GM06990 (cell line): ENCODE measurements at regions not wholly inside any gene's neighbourhood (a gene's known extent, or its start where the extent isn't known, plus 50 kb on each side); places are given as distances from the start of the nearest gene placed in this dataset.

Experiments used
- DNase-seq: peaks from one replicate; pipeline ENCODE4 v3.0.0-alpha.2; 2011; ENCODE audit not compliant: insufficient read length; ENCODE audit errors: extremely low read depth
- H3K27me3 ChIP-seq: replicated peaks from 2 replicates; pipeline ENCODE4 v1.6.0; 2011; ENCODE audit warnings: low read length; ENCODE audit not compliant: control insufficient read depth, insufficient read depth
- H3K36me3 ChIP-seq: 2 replicates; pipeline ENCODE4 v1.5.1; 2011; ENCODE audit warnings: low read length; ENCODE audit not compliant: control insufficient read depth, insufficient read depth
- H3K4me3 ChIP-seq: replicated peaks from 2 replicates; pipeline ENCODE4 v1.5.1; 2011; ENCODE audit warnings: low read depth, mild to moderate bottlenecking, control low read depth, low read length
- CTCF ChIP-seq: IDR thresholded peaks from 2 replicates; pipeline ENCODE4 v1.5.1; 2011; ENCODE audit warnings: low read length, control low read depth, mild to moderate bottlenecking, inconsistent platforms; ENCODE audit not compliant: insufficient read depth, poor library complexity, severe bottlenecking

- Histone ChIP-seq H3K4me3 (no peak overlapping the region), H3K36me3 (no peaks in the 10 kb centered on the region), H3K27me3 (no peaks in the 10 kb centered on the region)
- no peak for TF ChIP-seq CTCF
- no peak for DNase-seq
Measured at GRCh38 chr15:46786590-46787285, 930.6 kb upstream of the SEMA6D start.

GRCh38 chr15:46795685-46796084 lies 921.6 kb upstream of the SEMA6D start:
- no peak for TF ChIP-seq CTCF
- Histone ChIP-seq H3K36me3 (no peaks in the 10 kb centered on the region), H3K4me3 (no peak overlapping the region), H3K27me3 (no peaks in the 10 kb centered on the region)
- no peak for DNase-seq

GRCh38 chr15:46808834-46809233 lies 908.5 kb upstream of the SEMA6D start:
- H3K27me3 ChIP-seq: no peaks in the 10 kb centered on the region
- no peak for TF ChIP-seq CTCF
- DNase-seq: no peak
- no peak overlapping the region for H3K4me3 ChIP-seq
- no peaks in the 10 kb centered on the region for H3K36me3 ChIP-seq

GRCh38 chr15:46815240-46815639 lies 902.1 kb upstream of the SEMA6D start:
- H3K27me3 ChIP-seq: no peaks in the 10 kb centered on the region
- no peak overlapping the region for H3K4me3 ChIP-seq
- TF ChIP-seq CTCF: no peak
- no peaks in the 10 kb centered on the region for H3K36me3 ChIP-seq
- no peak for DNase-seq

GRCh38 chr15:46815765-46816164 lies 901.5 kb upstream of the SEMA6D start:
- DNase-seq: no peak
- Histone ChIP-seq H3K4me3 (no peak overlapping the region), H3K36me3 (no peaks in the 10 kb centered on the region), H3K27me3 (no peaks in the 10 kb centered on the region)
- TF ChIP-seq CTCF: no peak

- DNase-seq: no peak
- Histone ChIP-seq H3K4me3 (no peak overlapping the region), H3K27me3 (no peaks in the 10 kb centered on the region), H3K36me3 (no peaks in the 10 kb centered on the region)
- TF ChIP-seq CTCF: no peak
Measured at GRCh38 chr15:46848704-46849103, 868.6 kb upstream of the SEMA6D start.
